A204.1 (cell line): ENCODE measurements at regions not wholly inside any gene's neighbourhood (a gene's known extent, or its start where the extent isn't known, plus 50 kb on each side); places are given as distances from the start of the nearest gene placed in this dataset.
"Not testable (repeated sequence)": the region's sequence is repeated elsewhere in the genome, so short reads cannot be mapped to it uniquely, and the experiment has no call there.

Experiments
- FAIRE-seq: peaks from 2 replicates; lab custom pipeline; 2012; peaks lifted over from hg19 to GRCh38; lab: Jason Lieb, UNC

DNA sequence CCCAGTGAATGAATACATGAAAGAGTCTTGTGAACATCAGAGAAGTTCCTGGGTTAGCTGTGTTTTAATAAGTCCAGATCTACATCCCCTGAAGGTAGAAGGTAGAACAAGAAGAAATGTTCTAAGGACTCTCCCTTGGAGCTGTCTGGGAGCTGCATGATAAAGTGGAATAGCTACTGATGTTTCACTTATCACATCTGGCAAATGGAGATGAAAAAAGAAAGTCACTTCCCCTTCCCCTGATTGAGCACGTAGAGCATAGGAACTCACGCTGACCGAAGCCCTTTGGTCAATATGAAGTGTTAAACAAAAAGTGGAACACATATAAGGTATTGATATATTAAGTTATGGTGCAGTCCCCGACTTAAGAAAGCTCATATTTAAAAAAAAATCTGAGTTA lies 53.2 kb upstream of the PARP1 start:
- FAIRE-seq = no peak

DNA sequence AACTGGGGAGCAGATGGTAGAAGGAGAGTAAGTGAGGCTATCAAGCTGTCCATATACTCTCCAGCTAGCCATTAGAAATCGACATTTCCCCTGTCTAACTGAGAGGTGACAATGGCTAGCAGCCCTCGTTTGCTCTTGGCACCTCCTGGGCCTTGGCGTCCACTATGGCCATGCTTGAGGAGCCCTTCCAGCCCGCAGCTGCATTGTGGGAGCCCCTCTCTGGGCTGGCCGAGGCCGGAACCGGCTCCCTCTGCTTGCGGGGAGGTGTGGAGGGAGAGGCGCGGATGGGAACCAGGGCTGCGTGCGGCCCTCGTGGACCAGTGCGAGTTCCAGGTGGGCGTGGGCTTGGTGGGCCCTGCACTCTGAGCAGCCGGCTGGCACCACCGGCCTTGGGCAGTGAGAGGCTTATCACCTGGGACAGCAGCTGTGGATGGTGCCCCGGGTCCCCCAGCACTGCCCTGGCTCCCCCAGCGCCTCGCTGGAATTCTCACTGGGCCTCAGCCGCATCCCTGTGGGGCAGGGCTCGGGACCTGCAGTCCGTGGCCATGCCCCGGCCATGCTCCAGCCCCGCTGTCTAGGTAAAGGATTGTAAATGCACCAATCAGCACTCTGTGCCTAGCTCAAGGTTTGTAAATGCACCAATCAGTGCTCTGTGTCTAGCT lies 56.2 kb upstream of the PARP1 start:
- no peak for FAIRE-seq

DNA sequence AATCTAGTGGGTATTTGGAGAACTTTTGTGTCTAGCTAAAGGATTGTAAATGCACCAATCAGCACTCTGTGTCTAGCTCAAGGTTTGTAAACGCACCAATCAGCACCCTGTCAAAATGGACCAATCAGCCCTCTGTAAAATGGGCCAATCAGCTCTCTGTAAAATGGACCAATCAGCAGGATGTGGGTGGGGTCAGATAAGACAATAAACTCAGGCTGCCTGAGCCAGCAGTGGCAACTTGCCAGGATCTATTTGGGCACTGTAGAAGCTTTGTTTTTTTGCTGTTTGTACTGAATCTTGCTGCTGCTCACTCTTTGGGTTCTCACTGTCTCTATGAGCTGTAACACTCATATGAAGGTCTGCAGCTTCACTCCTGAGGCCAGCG lies 56.7 kb upstream of the PARP1 start:
- not testable (repeated sequence) for FAIRE-seq

DNA sequence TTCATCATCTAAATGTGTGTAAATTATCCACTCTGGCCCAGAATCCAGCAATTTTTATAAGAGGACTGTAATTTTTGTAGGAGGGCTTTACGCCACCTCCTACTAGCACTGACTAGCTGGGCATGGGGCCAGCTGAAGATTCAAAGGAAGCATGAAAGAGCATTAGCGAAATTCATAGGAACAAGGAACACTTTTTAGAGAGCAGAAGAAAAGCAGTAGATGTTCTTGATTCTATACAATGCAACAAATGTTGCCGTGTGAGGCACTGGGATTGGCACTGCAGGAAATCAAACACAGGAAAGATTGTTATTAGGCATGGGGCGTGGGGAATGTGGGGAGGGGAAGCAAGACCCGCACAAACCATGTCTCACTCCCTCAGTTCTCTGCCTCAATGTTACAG lies 58.4 kb upstream of the PARP1 start:
- FAIRE-seq = no peak

DNA sequence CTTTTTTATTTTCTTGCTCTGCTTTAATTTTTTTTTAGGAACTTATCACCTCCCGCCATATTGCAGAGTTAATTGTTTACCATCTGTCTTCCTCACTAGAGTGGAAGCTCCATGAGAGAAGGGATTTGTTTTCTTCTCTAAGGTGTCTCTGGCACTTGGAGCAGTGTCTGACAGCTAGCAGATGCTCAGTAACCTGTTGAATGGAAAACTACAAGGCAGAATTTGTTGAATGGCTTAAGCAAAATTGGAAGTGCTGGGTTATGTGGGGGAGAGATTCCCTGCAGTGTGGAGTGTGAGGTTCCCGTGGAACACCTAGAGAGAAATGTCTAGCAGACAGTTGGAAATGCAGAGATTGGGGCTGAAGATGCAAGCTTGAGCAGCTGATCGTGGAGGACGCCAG lies 59.5 kb upstream of the PARP1 start:
- FAIRE-seq = no peak

DNA sequence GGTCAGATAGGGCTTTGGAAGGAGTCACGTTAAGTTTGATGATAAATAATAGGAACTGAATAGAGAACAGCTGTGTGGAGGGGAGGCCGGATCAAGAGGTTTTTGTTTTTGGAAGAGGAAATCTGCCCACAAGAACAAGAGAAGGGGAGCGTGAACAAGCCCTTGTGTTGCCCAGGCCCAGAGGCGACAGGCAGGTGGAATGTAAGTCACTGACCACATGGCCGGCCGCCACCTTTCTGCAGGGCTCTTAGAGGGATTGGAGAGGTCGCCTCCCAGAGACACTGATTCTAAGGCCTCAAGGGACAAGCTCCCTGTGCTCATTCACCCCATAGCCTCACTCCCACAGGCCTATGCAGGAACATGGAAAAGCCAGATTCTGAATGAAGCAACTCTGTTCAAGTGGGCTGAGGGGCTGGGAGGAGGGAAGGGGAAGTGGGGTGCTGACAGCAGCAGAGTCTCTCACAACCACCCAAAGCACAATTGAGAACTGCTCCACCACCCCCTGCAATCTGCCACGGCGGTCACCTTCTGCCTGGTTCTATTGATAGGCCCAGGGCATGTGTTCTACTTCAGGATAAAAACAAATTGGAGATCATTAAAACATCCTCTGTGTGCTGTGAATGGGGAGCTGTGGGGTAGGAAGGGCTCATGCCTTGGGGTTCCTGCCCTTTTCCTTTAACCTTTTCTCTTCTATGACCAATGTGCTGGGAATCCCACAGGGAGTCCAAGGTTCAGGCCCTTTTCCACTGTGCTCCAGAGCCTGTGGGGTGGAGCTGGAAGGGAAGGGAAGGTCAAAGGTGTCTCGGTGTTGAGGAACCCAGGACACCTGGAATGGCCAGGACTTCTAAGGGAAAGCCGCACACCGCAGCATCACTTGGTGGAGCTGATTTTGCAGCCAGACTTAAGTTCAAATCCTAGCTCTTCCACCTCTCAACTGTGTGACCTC lies 63.3 kb upstream of the PARP1 start:
- no peak for FAIRE-seq

DNA sequence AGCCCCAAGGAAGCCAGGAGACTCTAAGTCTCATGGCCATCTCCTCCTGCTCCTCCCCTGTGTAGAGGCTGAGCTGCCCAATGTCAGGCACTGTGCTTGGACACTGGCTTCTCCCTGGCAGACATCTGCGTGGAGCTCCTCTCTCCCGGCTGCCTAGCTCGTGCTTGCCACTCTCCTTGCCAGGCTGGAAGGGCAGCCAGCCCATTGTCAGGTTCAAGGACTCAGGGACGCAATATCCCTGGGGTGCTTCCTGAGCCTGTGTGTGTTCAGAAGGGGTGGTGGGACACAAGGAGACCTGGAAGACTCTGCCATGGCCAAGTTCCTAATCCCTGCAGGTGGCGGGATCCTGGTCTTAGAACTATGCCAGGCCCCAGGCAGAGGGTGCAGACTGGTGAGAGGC lies 65.4 kb upstream of the PARP1 start:
- no peak for FAIRE-seq

DNA sequence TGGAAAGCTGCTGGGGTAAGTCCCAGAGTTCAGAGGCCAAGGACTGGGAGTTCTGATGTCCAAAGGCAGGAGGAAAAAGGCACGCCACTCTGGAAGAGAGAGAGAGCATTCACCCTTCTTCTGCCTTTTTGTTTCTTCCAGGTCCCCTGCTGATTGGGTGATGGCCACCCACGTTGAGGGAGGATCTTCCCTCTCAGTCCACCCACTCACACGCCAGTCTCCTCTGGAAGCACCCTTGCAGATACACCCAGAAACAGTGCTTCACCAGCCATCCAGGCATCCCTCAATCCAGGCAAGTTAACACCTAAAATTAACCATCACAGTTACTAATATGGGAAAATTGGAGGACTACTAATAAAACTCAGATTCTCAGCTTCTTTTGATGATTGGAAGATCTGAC lies 66.1 kb upstream of the PARP1 start:
- FAIRE-seq = no peak

DNA sequence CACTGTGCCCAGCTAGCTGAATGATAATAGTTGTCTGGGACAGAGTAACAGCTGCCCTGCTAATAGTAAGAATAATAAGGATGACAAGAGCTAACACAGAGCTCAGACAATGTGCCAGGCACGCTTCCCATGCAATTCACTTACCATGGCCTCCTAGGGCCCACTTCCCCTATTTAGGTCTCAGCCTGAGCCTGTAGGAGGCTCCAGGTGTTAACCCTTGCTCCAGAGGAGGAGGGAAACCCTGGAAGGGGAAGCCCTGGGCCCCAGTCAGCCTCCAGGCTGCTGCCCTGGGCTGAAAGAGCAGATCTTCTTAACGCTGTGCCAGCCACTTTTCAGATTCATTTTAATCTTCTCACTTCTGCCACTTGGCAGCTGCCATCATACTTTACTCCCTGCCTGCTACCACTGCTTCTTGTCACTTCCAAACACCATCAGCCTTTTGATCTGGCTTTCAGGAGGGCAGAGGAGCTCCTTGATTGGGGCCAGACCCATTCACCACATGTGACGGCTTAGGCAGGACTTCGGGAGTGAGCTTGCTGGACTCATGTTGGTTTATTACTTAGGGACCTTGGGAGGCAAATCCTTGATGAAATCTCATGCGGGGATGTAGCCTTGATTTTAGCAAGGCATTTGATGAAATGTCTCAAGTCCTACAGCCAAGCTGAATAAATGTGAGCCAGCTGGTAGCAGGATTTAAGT lies 66.7 kb upstream of the PARP1 start:
- no peak for FAIRE-seq

DNA sequence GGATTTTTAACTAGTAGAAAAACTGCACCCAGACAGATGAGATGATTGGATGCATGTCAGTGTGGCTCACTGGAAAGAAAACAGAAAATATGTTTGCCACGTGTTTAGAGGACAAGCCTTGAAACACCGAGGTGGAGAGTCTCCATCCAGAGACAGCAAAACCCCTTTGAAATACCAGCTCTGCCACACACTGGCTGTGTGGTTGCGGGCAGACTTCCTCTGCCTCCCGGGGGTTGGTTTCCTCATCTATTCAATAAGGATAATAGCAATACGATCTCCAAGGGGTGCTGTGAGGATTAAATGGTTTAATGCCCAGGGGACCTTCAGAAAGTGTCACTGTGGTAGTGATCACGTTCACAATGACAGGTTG lies 67.2 kb upstream of the PARP1 start:
- no peak for FAIRE-seq

DNA sequence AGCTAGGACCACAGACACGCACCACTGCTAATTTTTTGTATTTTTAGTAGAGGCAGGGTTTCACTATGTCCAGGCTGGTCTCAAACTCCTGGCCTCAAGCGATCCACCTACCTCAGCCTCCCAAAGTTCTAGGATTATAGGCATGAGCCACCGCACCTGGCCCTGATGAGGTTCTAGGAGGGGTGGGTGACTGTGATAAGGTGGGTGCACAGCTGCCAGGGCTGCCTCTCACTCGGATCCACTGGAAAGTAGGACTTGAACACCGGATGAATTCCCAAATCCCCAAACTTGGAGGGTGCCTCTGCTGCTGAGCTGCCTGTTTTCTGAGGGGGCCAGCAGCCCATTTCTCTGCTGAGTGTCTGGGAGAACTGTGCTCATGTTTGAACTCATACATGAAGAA lies 68.2 kb upstream of the PARP1 start:
- FAIRE-seq = no peak

DNA sequence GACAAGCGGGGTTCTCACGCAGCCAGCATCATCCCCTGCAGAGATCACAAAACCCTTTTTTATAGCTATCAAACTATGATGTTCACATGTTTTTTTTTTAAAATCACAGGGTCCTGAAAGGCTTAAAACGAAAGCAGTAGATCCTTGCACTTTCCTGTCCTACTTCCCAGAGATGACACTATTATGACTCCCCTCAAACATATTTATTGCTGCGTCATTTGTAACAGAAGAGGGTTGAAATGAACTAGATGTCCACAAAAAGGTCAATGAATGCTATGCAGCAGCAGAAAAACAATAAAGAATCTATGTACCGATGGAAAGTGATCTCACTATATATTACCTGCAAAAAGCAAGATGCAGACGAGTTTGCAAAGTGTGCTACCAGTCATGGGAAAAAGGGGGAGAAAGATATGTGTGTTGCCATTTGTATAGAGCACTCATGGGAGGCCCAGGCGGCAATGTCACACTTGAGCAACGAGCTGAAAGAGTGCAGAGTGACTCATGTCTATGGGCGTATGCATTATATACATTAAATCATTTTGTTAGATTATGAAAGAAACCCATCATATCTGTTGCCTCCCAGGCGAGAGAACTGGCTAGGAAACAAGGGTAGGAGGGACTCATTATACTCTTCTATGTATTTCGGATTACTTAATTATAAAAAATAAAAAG lies 68.9 kb upstream of the PARP1 start:
- FAIRE-seq = no peak

DNA sequence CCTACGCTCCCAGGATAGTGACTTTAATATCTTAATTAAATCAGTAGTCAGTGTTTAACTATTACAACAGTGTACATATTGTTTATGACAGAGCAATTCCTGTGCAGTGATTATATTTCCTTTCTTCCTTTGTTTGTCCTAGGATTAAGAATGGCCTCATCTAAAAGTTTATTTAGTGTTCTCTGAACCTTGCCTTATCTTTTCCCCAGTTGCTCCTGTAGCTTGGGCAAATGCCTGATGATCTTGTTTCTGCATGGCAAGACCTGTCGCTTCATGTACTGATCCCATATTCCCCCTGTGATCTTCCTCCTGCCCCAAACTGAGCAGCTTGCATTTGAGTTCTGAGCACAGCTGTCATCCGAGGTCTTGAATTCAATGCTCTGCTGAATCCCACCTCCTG lies 69.1 kb upstream of the STUM start:
- FAIRE-seq = no peak

DNA sequence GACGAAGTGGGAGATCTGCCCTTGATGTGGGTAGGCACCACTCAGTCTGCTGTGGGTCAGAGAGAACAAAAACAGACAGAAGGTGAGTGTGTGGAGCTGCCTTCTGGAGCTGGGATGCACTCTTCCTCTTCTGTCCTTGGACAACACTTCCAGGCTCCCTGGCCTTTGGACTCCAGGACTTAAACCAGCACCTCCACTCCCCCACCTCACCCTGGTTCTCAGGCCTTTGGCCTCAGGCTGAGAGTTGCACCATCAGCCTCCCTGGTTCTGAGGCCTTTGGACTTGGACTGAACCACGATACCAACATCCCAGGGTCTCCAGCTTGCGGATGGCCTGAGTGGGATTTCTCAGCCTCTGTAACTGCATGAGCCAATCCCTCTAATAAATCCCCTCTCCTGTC lies 68.1 kb upstream of the STUM start:
- FAIRE-seq = no peak

DNA sequence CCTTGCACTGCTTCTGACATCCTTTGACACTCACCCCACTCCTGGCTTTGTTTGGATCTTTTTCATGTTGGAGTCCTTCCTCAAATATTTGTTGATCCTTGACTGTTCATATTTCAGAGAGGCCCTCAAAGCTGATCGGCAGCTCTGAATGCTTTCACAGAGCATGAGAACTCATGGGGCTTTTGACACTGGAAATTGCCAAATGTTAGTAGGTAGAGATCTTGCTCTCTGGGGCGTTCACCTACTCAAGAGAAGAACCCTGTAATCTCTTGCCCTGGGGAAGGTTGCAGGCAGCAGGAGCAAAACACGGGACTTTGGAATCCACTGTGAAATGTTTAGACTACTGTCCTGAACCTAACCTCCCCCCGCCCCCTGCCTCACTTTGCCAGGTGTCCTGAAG lies 67.4 kb upstream of the STUM start:
- FAIRE-seq = no peak

DNA sequence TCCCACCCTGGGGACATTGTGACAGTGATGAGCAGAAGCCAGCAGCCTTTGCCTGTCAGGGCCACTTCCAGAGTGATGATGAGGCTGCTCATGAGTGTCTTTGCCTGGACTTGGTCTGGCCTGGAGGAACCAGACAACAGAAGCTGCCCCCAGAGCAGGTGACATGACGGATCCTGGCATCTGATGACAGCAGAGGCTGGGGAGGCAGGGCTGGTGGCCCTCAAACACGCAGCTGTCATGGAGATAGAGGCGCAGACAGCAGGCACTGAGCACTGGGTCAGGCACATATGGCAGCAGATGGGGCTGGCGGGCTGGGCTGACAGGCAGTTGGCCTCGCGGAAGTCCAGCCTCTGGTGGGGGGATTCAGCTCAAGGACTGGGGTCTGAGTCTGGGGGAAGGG lies 66.4 kb upstream of the STUM start:
- no peak for FAIRE-seq

DNA sequence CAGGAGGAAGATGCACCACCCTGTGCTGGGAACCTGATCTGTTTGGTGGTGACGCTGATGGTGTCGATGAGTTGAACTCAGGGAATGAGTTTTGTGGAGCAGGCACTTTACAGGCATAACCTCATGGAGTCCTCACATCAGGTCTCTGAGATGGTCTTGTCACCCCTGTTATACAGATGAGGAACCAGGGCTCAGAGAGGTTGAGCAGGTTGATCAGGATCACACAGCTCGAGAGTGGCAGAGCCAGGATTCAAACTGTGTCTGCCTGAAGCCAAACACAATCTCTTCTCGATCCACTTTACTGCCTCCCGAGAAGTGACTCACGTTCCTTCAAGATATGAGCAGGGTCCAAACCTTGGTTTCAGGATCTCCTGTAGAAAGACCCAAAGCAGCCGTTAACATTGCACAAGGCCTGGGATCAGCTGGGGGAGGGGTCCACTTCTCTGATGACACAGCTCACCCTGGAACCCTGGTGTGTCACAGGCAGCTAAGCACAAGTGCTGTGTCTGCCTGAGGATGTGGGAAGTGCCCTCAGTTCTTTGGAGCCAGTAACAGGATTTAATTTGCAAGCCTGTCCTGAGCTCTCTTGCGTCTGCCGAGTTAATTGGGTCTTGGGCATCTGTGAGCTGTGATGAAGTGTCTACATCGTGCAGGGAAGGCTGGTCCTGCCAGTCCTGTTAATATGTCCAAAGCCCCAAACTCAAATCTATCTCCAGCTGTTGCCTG lies 65.4 kb upstream of the STUM start:
- no peak for FAIRE-seq

DNA sequence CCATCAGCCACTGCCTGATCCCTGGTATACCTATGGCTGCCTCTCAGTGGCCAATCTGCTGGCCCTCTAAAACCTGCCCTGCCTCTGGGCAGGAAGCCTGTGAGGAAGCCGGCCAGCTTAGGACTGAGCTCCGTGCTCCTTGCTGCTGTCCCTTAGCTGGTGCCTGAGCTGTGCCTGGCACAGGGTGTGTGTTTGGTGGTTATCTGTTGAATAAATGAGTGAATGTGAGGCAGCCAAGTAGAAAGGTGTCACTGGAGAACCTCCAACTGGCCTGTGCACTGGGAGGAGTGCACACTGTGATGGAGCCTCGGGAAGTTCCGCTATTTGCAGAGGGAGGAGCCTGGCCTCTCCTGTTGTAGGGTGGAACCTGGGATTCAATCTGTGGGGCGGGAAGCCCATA lies 63.4 kb upstream of the STUM start:
- no peak for FAIRE-seq

DNA sequence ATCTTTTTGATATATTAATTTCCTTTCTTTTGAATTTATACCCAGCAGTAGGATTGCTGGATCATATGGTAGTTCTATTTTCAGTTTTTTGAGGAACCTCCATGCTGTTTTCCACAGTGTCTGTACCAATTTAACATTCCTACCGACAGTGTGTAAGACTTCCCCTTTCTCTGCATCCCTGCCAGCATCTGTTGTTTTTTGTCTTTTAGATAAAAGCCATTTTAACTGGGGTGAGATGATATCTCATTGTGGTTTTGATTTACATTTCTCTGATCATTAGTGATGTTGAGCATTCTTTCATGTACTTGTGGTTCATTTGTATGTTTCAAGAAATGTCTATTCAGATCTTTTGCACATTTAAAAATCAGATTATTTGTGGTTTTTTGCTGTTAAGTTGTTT lies 62.4 kb upstream of the STUM start:
- FAIRE-seq = peak; percentile 9

DNA sequence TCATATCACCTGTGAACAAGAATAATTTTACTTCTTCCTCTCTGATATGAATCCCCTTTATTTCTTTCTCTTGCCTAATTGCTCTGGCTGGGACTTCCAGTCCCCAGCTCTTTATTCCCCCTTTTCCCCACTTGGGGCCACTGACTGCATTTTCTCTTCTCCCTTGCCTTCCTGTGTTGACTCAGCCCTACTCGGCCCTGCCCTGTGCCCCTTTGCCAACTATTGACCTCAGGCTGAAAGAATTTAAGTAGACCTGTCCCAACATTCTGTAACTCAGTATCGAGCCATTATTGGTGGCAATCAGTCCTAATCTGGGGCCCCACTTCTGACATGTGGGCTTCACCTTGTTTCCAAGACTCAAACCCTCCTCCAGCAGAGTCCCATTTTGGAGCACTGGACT lies 60.6 kb upstream of the STUM start:
- no peak for FAIRE-seq

DNA sequence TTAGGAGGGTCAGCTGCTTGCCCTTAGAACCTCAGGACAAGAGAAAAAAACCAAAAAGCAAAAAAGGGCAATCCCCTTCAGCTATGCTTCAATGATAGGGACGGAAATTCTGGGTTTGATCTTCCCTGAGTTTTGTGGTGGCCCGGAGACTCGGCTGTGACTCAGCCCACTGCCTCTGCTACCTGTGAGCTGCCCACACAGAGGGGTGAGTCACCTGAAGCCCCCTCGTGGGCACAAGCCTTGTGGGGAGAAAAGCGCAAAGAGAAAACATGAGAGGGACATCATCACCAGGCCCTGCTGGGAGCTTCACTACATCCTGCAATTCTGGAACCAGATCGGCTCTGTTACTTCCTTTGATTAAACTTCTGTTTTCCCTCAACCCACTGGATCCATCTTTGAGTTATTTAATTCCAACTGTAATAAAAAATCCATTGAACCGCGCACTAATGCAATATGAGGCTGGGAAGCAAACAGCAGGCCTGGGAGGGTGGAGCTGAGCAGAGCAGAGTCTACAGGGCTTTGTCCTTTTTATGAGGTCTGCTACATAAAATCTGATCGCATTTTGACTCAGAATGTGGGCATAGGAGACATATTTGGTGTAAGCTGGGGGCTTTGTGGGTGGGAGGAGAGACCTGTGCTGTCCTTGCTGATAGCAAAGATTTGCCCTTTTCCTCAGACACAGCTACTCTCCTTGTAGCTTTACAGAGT lies 58.7 kb upstream of the STUM start:
- no peak for FAIRE-seq

DNA sequence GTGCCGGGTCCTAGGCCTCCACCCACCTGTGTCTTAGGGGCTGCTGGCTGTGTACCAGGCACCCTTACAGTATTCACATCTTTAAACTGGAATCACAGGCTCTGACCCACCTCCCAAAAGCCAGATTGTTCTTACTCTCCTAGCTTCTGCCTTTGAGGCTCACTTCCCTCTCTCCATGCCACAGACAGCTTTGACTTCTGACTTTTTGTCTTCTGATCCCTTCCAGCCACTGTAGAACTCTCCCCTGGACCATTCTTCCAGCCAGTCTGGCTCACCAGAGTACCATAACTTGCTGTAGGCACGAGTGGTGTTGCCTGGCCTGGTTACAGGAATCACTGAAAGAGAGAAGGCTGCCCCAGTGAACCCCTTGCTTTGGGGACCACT lies 58.1 kb upstream of the STUM start:
- no peak for FAIRE-seq
